ENCODE measurements at regions not wholly inside any gene's neighbourhood (a gene's known extent, or its start where the extent isn't known, plus 50 kb on each side); places are given as distances from the start of the nearest gene placed in this dataset.

GRCh38 chr3:65233561-65233960 is 545.8 kb upstream of the ADAMTS9 start:
- DNase-seq (ENCODE audit: low read depth, low spot score) = no peak

- no peak for DNase-seq (ENCODE audit: low read depth, low spot score)
These were observed 543.7 kb upstream of the ADAMTS9 start for GRCh38 chr3:65231544-65231943.

- no peak for DNase-seq (ENCODE audit: low read depth, low spot score)
These were observed 542.7 kb upstream of the ADAMTS9 start for GRCh38 chr3:65230261-65231139.

GRCh38 chr3:65226287-65226686 is 538.5 kb upstream of the ADAMTS9 start:
- no peak for DNase-seq (ENCODE audit: low read depth, low spot score)

GRCh38 chr3:65210026-65210814 is 522.4 kb upstream of the ADAMTS9 start:
- DNase-seq (ENCODE audit: low read depth, low spot score) = no peak

GRCh38 chr3:65202395-65202794 is 514.6 kb upstream of the ADAMTS9 start:
- DNase-seq (ENCODE audit: low read depth, low spot score) = no peak

GRCh38 chr3:65201926-65202325 is 514.1 kb upstream of the ADAMTS9 start:
- DNase-seq (ENCODE audit: low read depth, low spot score) = no peak

GRCh38 chr3:65200310-65200970 is 512.6 kb upstream of the ADAMTS9 start:
- no peak for DNase-seq (ENCODE audit: low read depth, low spot score)

GRCh38 chr3:65196663-65197062 is 508.9 kb upstream of the ADAMTS9 start:
- DNase-seq (ENCODE audit: low read depth, low spot score) = no peak

GRCh38 chr3:65195211-65196006 is 507.6 kb upstream of the ADAMTS9 start:
- no peak for DNase-seq (ENCODE audit: low read depth, low spot score)

GRCh38 chr3:65194744-65195143 is 506.9 kb upstream of the ADAMTS9 start:
- no peak for DNase-seq (ENCODE audit: low read depth, low spot score)

GRCh38 chr3:65194047-65194714 is 506.4 kb upstream of the ADAMTS9 start:
- DNase-seq (ENCODE audit: low read depth, low spot score) = no peak

GRCh38 chr3:65193531-65193930 is 505.7 kb upstream of the ADAMTS9 start:
- no peak for DNase-seq (ENCODE audit: low read depth, low spot score)

GRCh38 chr3:65190111-65190510 is 502.3 kb upstream of the ADAMTS9 start:
- no peak for DNase-seq (ENCODE audit: low read depth, low spot score)

GRCh38 chr3:65186268-65186667 is 498.5 kb upstream of the ADAMTS9 start:
- DNase-seq (ENCODE audit: low read depth, low spot score) = no peak

GRCh38 chr3:65182682-65183081 is 494.9 kb upstream of the ADAMTS9 start:
- DNase-seq (ENCODE audit: low read depth, low spot score) = no peak

GRCh38 chr3:65182085-65182484 is 494.3 kb upstream of the ADAMTS9 start:
- no peak for DNase-seq (ENCODE audit: low read depth, low spot score)

GRCh38 chr3:65181391-65181871 is 493.6 kb upstream of the ADAMTS9 start:
- no peak for DNase-seq (ENCODE audit: low read depth, low spot score)

GRCh38 chr3:65178703-65179102 is 490.9 kb upstream of the ADAMTS9 start:
- DNase-seq (ENCODE audit: low read depth, low spot score) = no peak

- DNase-seq (ENCODE audit: low read depth, low spot score) = no peak
These were observed 490.2 kb upstream of the ADAMTS9 start for GRCh38 chr3:65177960-65178376.

- no peak for DNase-seq (ENCODE audit: low read depth, low spot score)
These were observed 486.9 kb upstream of the ADAMTS9 start for GRCh38 chr3:65174713-65175112.

Data from iPS DF 19.7 (cell line).